Osteocyte (in vitro differentiated cells): ENCODE measurements at regions not wholly inside any gene's neighbourhood (a gene's known extent, or its start where the extent isn't known, plus 50 kb on each side); places are given as distances from the start of the nearest gene placed in this dataset.

Experiments used
- DNase-seq: peaks from one replicate; pipeline ENCODE4 v3.0.0; 2021; ENCODE audit warnings: mixed read lengths; ENCODE audit not compliant: unreplicated experiment; ENCODE audit errors: extremely low spot score
- H3K27ac Mint-ChIP-seq: one replicate; pipeline ENCODE4 v1.8.0; 2021; ENCODE audit warnings: mild to moderate bottlenecking, mixed read lengths; ENCODE audit not compliant: unreplicated experiment
- H3K27me3 Mint-ChIP-seq: one replicate; pipeline ENCODE4 v1.8.0; 2021; ENCODE audit warnings: mixed read lengths; ENCODE audit not compliant: unreplicated experiment
- H3K36me3 Mint-ChIP-seq: one replicate; pipeline ENCODE4 v1.8.0; 2021; ENCODE audit warnings: mixed read lengths; ENCODE audit not compliant: unreplicated experiment
- H3K4me1 Mint-ChIP-seq: one replicate; pipeline ENCODE4 v1.8.0; 2021; ENCODE audit warnings: mixed read lengths; ENCODE audit not compliant: unreplicated experiment
- H3K4me3 Mint-ChIP-seq: one replicate; pipeline ENCODE4 v1.8.0; 2021; ENCODE audit warnings: mild to moderate bottlenecking, moderate library complexity, mixed read lengths; ENCODE audit not compliant: unreplicated experiment
- H3K9me3 Mint-ChIP-seq: one replicate; pipeline ENCODE4 v1.8.0; 2021; ENCODE audit warnings: mixed read lengths; ENCODE audit not compliant: unreplicated experiment
- TF ChIP-seq, protein P1 (sequence below): fragments of 200-600 bp; sonication (generic); IDR thresholded peaks from 2 replicates; pipeline ENCODE4 v1.5.0; 2021; ENCODE audit warnings: antibody characterized with exemption, mild to moderate bottlenecking, moderate library complexity

DNA sequence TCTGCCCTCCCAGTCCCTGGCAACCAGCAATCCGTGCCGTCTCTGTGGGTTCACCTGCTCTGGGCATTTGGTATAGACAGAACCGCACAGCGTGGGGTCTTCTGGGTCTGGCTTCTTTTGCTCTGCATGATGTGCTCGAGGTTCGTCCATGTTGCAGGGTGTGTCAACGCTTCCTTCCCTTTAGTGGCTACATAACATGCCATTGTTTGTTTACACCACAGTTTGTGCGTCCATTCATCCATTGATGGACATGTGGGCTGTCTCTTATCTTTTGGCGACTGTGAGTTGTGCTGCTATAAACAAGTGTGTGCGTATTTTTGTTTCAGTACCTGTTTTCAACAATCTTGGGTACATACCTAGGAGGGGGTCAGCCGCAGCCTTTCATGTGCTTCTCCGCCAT is 149.5 kb upstream of the RPS6KA2 start:
- no peak overlapping the region for H3K27ac Mint-ChIP-seq
- H3K4me1 Mint-ChIP-seq: no peaks in the 10 kb centered on the region

GRCh38 chr6:166775923-166776220 is 148.8 kb upstream of the RPS6KA2 start:
- H3K27ac Mint-ChIP-seq: no peak overlapping the region
- H3K4me1 Mint-ChIP-seq: no peaks in the 10 kb centered on the region
- TF ChIP-seq, protein P1, sequence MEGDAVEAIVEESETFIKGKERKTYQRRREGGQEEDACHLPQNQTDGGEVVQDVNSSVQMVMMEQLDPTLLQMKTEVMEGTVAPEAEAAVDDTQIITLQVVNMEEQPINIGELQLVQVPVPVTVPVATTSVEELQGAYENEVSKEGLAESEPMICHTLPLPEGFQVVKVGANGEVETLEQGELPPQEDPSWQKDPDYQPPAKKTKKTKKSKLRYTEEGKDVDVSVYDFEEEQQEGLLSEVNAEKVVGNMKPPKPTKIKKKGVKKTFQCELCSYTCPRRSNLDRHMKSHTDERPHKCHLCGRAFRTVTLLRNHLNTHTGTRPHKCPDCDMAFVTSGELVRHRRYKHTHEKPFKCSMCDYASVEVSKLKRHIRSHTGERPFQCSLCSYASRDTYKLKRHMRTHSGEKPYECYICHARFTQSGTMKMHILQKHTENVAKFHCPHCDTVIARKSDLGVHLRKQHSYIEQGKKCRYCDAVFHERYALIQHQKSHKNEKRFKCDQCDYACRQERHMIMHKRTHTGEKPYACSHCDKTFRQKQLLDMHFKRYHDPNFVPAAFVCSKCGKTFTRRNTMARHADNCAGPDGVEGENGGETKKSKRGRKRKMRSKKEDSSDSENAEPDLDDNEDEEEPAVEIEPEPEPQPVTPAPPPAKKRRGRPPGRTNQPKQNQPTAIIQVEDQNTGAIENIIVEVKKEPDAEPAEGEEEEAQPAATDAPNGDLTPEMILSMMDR: no peak
- peaks cover 16% of the 10 kb centered on the region for H3K27me3 Mint-ChIP-seq
- no peaks in the 10 kb centered on the region for H3K9me3 Mint-ChIP-seq
- H3K4me3 Mint-ChIP-seq: no peak overlapping the region
- no peak for DNase-seq
- no peaks in the 10 kb centered on the region for H3K36me3 Mint-ChIP-seq

More for the DNA sequence above, 149.5 kb upstream of the RPS6KA2 start:
- H3K27me3 Mint-ChIP-seq: peaks cover 16% of the 10 kb centered on the region
- DNase-seq: peak; percentile 60
- TF ChIP-seq, protein P1: no peak
- no peak overlapping the region for H3K4me3 Mint-ChIP-seq
- no peaks in the 10 kb centered on the region for H3K36me3 Mint-ChIP-seq
- H3K9me3 Mint-ChIP-seq: no peaks in the 10 kb centered on the region

- peak; percentile 80 for DNase-seq
- no peaks in the 10 kb centered on the region for H3K36me3 Mint-ChIP-seq
- H3K9me3 Mint-ChIP-seq: no peaks in the 10 kb centered on the region
- no peak overlapping the region for H3K4me3 Mint-ChIP-seq
- no peaks in the 10 kb centered on the region for H3K4me1 Mint-ChIP-seq
- peaks cover 19% of the 10 kb centered on the region for H3K27me3 Mint-ChIP-seq
- TF ChIP-seq, protein P1: peak; percentile 83
- H3K27ac Mint-ChIP-seq: no peak overlapping the region
These were observed 148.3 kb upstream of the RPS6KA2 start for GRCh38 chr6:166775180-166775922.

DNA sequence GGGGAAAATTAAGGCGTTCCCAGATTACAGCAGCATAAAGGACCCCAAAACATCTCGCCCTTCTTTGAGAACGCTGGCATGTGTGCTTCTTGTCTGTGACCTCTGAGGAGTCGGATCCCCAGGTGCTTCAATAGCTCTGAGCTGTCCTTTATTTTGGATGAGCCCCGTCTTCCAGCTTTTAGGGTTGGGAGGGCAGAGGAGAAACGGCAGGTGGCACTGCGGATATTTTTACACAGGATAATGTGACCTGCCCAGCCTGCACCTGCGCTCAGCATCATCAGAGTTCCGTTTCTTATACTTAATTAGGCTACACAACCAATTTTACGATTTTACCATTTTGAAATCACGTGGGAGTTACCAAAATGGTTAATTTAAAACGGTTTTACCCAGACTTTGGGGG is 147.7 kb upstream of the RPS6KA2 start:
- TF ChIP-seq, protein P1: no peak
- no peak overlapping the region for H3K27ac Mint-ChIP-seq
- no peaks in the 10 kb centered on the region for H3K4me1 Mint-ChIP-seq
- H3K27me3 Mint-ChIP-seq: peaks cover 19% of the 10 kb centered on the region
- H3K4me3 Mint-ChIP-seq: no peak overlapping the region
- DNase-seq: peak; percentile 36
- H3K9me3 Mint-ChIP-seq: no peaks in the 10 kb centered on the region
- no peaks in the 10 kb centered on the region for H3K36me3 Mint-ChIP-seq

- peaks cover 19% of the 10 kb centered on the region for H3K27me3 Mint-ChIP-seq
These were observed 147.2 kb upstream of the RPS6KA2 start for GRCh38 chr6:166774292-166774691.

More at GRCh38 chr6:166774292-166774691, 147.2 kb upstream of the RPS6KA2 start:
- H3K27ac Mint-ChIP-seq: no peak overlapping the region
- H3K9me3 Mint-ChIP-seq: no peaks in the 10 kb centered on the region
- TF ChIP-seq, protein P1: no peak
- H3K4me1 Mint-ChIP-seq: no peaks in the 10 kb centered on the region
- peak; percentile 75 for DNase-seq
- H3K4me3 Mint-ChIP-seq: no peak overlapping the region
- no peaks in the 10 kb centered on the region for H3K36me3 Mint-ChIP-seq
